ENCODE measurements at regions not wholly inside any gene's neighbourhood (a gene's known extent, or its start where the extent isn't known, plus 50 kb on each side); places are given as distances from the start of the nearest gene placed in this dataset.

DNA sequence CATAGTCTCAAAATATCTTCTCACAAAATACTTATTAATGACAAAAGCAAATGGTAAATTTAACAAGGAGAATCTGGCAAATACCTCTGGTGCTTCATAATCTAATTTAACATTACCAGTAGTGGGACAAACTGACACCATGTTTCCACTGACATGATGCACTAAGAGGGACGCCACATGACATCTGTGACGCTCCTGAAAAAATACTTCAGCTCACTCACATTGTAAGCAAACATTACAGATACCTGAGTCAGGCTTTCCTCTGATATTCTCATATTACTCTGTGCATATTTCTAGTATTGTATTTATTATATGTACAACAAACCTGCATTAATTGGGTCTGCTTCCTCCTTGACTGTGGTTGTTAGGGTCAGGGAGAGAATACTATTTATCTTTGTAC lies 56.7 kb upstream of the OSMR start:
- BruUV-seq (replicated peaks): no TSS peak
- H3K36me3 ChIP-seq (ENCODE audit: control insufficient read depth in 2 of 2, extremely low read depth in 1 of 2, insufficient read depth in 2 of 2, low read length in 2 of 2): no peaks in the 10 kb centered on the region
- FAIRE-seq (no peak), DNase-seq (ENCODE audit: low read depth, low spot score) (no peak)
- no peak overlapping the region for H2AFZ ChIP-seq (ENCODE audit: low read depth, low read length)
- intact Hi-C loops (cut with micrococcal nuclease): no loop called here
- no peak for TF ChIP-seq CTCF (IDR thresholded peaks at IDR 0.05; ENCODE audit: extremely low read depth in 1 of 2, insufficient read depth in 1 of 2, low read depth in 1 of 2, low read length in 2 of 2)
- no peak for TF ChIP-seq FOS (IDR thresholded peaks at IDR 0.05; ENCODE audit: borderline replicate concordance, insufficient read depth, low read length)
- no peak overlapping the region for H3K9ac ChIP-seq (replicated peaks; ENCODE audit: extremely low read depth, insufficient read depth, low read length)
- no peaks in the 10 kb centered on the region for H4K20me1 ChIP-seq (replicated peaks; ENCODE audit: control insufficient read depth, extremely low read depth, insufficient read depth, low read length)
- H3K27ac ChIP-seq (ENCODE audit: insufficient read depth, low read depth, low read length): no peak overlapping the region
- no peaks in the 10 kb centered on the region for H3K27me3 ChIP-seq (ENCODE audit: control insufficient read depth in 2 of 2, insufficient read depth in 2 of 2, low read length in 2 of 2)
- no peak overlapping the region for H3K4me3 ChIP-seq (replicated peaks in 1 of 3; ENCODE audit: insufficient read depth in 1 of 3, low read depth in 1 of 3, low read length in 3 of 3)
- no peaks in the 10 kb centered on the region for H3K79me2 ChIP-seq (ENCODE audit: control insufficient read depth, insufficient read depth, low read length)
- H3K4me2 ChIP-seq (ENCODE audit: insufficient read depth, low read length): no peak overlapping the region
- dilution Hi-C loops (cut with MboI; ENCODE audit: extremely low pct_ligation_motif_present, low sequenced_read_pairs): no loop called here
- H3K4me1 ChIP-seq (ENCODE audit: control insufficient read depth, extremely low read depth, insufficient read depth, low read length): peaks cover 4% of the 10 kb centered on the region
- ChIA-PET POLR2A (no interaction called here), CTCF (interaction anchor here (0.8 kb wide), 1 partner anchor 21 kb away, joined by 3 read pairs; no protein-coding TSS in a partner anchor)
- no peaks in the 10 kb centered on the region for H3K9me3 ChIP-seq (replicated peaks; ENCODE audit: control insufficient read depth, insufficient read depth, low read length)
- no peaks in the 10 kb centered on the region for H3K9me1 ChIP-seq (replicated peaks; ENCODE audit: control insufficient read depth, extremely low read depth, insufficient read depth, low read length)

DNA sequence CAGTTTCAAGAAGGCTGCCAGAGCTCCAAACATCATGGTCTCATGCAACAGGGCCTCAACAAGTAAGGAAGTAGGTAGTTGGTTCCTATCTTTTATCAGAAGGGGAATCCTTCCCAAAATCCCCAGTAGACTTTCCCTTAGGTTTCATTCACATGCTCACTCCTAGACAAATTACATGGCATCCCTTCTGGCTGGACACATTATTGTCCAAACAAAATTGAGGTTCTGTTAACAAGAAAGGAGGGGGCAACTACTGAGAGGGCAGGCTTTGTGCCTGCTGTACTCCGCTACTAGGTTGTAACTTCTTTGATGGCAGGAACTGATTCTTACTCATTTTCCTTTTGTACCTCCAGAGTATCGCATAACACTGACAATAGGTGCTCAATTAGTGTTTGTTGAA lies 56.0 kb upstream of the OSMR start:
- CTCF ChIA-PET: interaction anchor here (0.8 kb wide), 1 partner anchor 20 kb away, joined by 3 read pairs; no protein-coding TSS in a partner anchor
- intact Hi-C loops (cut with micrococcal nuclease) (no loop called here), dilution Hi-C loops (cut with MboI; ENCODE audit: extremely low pct_ligation_motif_present, low sequenced_read_pairs) (no loop called here)
- Histone ChIP-seq H3K9me3 (replicated peaks; ENCODE audit: control insufficient read depth, insufficient read depth, low read length) (no peaks in the 10 kb centered on the region), H3K4me2 (ENCODE audit: insufficient read depth, low read length) (no peak overlapping the region), H3K79me2 (ENCODE audit: control insufficient read depth, insufficient read depth, low read length) (no peaks in the 10 kb centered on the region), H3K9ac (replicated peaks; ENCODE audit: extremely low read depth, insufficient read depth, low read length) (no peak overlapping the region), H3K27me3 (ENCODE audit: control insufficient read depth in 2 of 2, insufficient read depth in 2 of 2, low read length in 2 of 2) (no peaks in the 10 kb centered on the region), H4K20me1 (replicated peaks; ENCODE audit: control insufficient read depth, extremely low read depth, insufficient read depth, low read length) (no peaks in the 10 kb centered on the region), H3K36me3 (ENCODE audit: control insufficient read depth in 2 of 2, extremely low read depth in 1 of 2, insufficient read depth in 2 of 2, low read length in 2 of 2) (no peaks in the 10 kb centered on the region), H3K4me1 (ENCODE audit: control insufficient read depth, extremely low read depth, insufficient read depth, low read length) (peaks cover 4% of the 10 kb centered on the region), H2AFZ (ENCODE audit: low read depth, low read length) (no peak overlapping the region), H3K4me3 (replicated peaks in 1 of 3; ENCODE audit: insufficient read depth in 1 of 3, low read depth in 1 of 3, low read length in 3 of 3) (no peak overlapping the region), H3K9me1 (replicated peaks; ENCODE audit: control insufficient read depth, extremely low read depth, insufficient read depth, low read length) (no peaks in the 10 kb centered on the region), H3K27ac (ENCODE audit: insufficient read depth, low read depth, low read length) (no peak overlapping the region)
- no TSS peak for BruUV-seq (replicated peaks)
- no peak for DNase-seq (ENCODE audit: low read depth, low spot score)
- POLR2A ChIA-PET: no interaction called here
- TF ChIP-seq EZH2 (IDR thresholded peaks at IDR 0.05; ENCODE audit: borderline replicate concordance, low read depth, low read length, severe bottlenecking): no peak
- peak; percentile 59 for FAIRE-seq
